ENCODE measurements at regions not wholly inside any gene's neighbourhood (a gene's known extent, or its start where the extent isn't known, plus 50 kb on each side); places are given as distances from the start of the nearest gene placed in this dataset.
"Not testable (repeated sequence)": the region's sequence is repeated elsewhere in the genome, so short reads cannot be mapped to it uniquely, and the experiment has no call there.

- DNase-seq = no peak
These were observed 391.4 kb upstream of the DPH6 start for GRCh38 chr15:35937380-35937779.

GRCh38 chr15:35944945-35945585, 399.1 kb upstream of the DPH6 start:
- no peak for DNase-seq

GRCh38 chr15:35953424-35953823, 407.5 kb upstream of the DPH6 start:
- no peak for DNase-seq

- no peak for DNase-seq
These were observed 410.1 kb upstream of the DPH6 start for GRCh38 chr15:35956056-35956455.

GRCh38 chr15:35958021-35958420, 412.1 kb upstream of the DPH6 start:
- DNase-seq = no peak

- no peak for DNase-seq
These were observed 413.0 kb upstream of the DPH6 start for GRCh38 chr15:35958975-35959374.

- DNase-seq = no peak
These were observed 417.4 kb upstream of the DPH6 start for GRCh38 chr15:35963326-35963725.

GRCh38 chr15:35966781-35967180, 420.8 kb upstream of the DPH6 start:
- no peak for DNase-seq

GRCh38 chr15:35967968-35968367, 422.0 kb upstream of the DPH6 start:
- DNase-seq = not testable (repeated sequence)

- DNase-seq = no peak
These were observed 427.1 kb upstream of the DPH6 start for GRCh38 chr15:35973029-35973428.

GRCh38 chr15:35974052-35974451, 428.1 kb upstream of the DPH6 start:
- no peak for DNase-seq

- no peak for DNase-seq
These were observed 430.0 kb upstream of the DPH6 start for GRCh38 chr15:35975941-35976340.

GRCh38 chr15:35979608-35980007, 433.6 kb upstream of the DPH6 start:
- DNase-seq = no peak

GRCh38 chr15:35980719-35981118, 434.8 kb upstream of the DPH6 start:
- no peak for DNase-seq

- no peak for DNase-seq
These were observed 440.3 kb upstream of the DPH6 start for GRCh38 chr15:35986191-35986721.

- DNase-seq = no peak
These were observed 441.1 kb upstream of the DPH6 start for GRCh38 chr15:35987056-35987455.

- no peak for DNase-seq
These were observed 445.4 kb upstream of the DPH6 start for GRCh38 chr15:35991386-35991785.

- DNase-seq = no peak
These were observed 446.8 kb upstream of the DPH6 start for GRCh38 chr15:35992791-35993190.

- DNase-seq = no peak
These were observed 447.2 kb upstream of the DPH6 start for GRCh38 chr15:35993196-35993595.

- DNase-seq = no peak
These were observed 448.9 kb upstream of the DPH6 start for GRCh38 chr15:35994876-35995275.

GRCh38 chr15:35998663-35999602, 453.0 kb upstream of the DPH6 start:
- no peak for DNase-seq

GRCh38 chr15:36004891-36005490, 459.0 kb upstream of the DPH6 start:
- DNase-seq = no peak

- DNase-seq = no peak
These were observed 459.6 kb upstream of the DPH6 start for GRCh38 chr15:36005542-36005941.

GRCh38 chr15:36007699-36008098, 461.7 kb upstream of the DPH6 start:
- no peak for DNase-seq

Measured in MV-4-11 (cell line).